Nucleus accumbens (tissue), 56 donors: ENCODE measurements at regions not wholly inside any gene's neighbourhood (a gene's known extent, or its start where the extent isn't known, plus 50 kb on each side); places are given as distances from the start of the nearest gene placed in this dataset.

Experiments
- DNase-seq, 56 donors: peaks; one replicate each; lab custom pipeline; 2025; lab: John Stamatoyannopoulos, UW

DNA sequence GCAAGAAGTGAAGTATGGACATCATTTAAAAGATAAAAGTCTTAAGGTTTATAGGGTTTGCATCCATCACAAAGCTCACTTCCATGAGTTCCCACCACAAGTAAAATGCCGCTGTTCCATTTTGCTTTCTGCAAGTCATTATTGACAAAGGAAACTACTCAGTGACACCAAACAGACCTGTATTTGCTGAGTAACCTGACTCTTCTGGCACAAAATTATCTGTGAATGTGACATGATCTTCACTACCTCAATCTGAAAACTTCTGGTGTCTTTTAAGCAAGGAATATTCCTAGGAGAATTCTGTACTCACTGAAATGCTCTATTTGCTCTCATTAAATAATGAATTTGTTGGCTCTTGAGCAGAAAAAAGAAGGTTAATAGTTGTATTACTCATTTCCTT lies 1077.4 kb upstream of the ADGRL4 start:
- DNase-seq = no peak

DNA sequence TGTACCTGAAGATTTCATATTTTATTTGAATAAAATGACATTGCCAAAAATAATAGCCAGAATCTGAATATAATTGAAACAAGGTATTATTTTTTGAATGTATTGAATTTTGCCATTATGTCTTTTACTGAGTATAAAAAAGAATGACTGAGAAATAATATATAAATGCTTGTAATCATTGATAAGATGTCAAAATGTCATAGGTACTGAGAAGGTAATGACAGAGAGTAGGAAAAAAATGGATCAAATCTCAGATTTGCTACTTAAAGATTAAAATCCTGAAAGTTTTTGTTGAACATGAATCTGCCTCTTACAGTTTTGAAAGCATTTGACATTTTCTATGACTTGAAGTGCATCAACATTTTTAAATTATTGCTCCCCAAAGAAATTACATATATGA lies 1069.9 kb upstream of the ADGRL4 start:
- DNase-seq = no peak

DNA sequence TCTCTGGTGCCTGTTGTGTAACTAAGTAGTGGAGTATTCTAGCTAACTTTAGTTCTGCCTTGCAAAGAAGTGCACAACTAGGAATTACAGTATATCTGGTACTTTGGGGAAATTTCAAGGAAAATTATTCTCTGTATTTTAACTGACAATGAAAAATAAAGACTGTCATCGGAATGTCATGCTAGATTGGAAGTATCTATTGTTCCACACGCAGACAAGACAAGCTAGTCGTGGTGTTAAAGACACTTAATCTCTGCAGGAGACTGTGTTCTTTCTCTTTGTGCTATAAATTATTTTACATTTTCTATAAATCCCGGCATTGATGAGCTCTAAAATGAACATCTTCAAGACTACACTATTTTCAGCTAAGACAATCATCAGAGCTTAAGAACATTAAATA lies 1068.8 kb upstream of the ADGRL4 start:
- no peak for DNase-seq

DNA sequence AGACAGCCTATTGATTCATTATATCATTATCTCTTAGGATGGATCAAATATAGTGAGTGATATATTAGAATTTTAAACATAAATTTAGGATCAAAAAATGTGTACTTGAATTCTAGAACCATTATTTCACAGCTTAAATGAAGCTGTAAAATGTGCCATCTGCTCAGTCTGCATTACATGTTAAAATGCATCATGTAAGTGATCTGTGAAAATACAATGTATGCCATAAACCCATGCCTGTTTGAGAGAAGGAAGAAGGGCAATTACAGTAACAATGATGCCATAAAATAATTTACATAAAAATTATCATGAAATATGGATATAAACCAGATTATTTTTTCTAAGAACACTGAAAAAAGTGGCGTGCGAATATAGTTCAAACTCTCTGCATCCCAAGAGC lies 1066.0 kb upstream of the ADGRL4 start:
- no peak for DNase-seq

DNA sequence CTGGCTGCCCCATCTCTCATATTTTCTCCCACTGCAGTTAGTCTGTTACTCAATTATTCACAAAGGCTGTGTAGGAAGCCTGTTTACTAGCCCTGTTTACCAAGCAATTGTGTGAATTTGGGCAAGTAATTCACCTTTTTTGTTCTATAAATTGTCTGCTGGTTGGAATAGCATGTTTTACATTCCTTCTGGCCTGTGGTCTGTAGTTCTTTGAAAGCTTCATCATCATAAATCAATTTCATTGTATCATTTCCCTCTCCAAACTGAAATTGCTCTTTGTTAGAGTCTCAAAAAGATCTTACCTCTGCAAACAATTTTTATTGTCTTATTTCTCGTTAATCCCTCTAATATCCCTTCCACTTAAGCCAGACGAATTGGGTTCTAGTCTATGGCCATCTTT lies 1059.5 kb upstream of the ADGRL4 start:
- no peak for DNase-seq

DNA sequence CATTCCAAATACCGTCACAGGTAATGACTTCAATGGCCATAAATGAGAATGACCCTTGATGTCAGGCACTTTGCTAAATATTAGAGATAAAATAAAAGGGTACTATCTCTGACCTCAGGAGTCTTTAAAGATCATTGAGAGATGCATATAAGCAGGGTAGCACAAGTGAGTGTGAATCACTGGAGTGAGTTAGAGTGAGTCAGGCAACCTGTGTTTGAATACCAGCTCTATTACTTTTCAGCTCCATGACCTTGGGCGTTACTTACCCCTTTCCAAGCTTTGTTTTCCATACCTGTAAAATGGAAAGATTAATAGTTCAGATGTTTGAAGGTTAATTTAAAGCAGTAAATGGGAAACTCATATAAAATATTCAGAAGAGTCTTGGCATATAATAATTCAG lies 1058.0 kb upstream of the ADGRL4 start:
- no peak for DNase-seq

DNA sequence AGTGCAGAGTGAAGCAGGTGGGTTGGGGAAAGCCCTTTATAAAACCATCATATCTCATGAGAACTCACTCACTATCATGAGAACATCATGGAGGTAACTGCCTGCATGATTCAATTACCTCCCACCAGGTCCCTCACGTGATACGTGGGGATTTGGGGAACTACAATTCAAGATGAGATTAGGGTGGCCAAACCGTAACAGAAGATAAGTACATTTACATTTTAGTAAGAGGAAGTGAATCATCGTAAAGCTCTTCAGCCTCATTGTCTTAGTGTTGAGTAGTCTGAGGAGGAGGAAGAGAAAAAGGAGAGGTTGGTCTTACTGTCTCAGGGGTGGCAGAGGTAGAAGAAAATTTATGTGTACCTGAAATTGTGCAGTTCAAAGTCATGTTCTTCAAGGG lies 1053.4 kb upstream of the ADGRL4 start:
- no peak for DNase-seq

DNA sequence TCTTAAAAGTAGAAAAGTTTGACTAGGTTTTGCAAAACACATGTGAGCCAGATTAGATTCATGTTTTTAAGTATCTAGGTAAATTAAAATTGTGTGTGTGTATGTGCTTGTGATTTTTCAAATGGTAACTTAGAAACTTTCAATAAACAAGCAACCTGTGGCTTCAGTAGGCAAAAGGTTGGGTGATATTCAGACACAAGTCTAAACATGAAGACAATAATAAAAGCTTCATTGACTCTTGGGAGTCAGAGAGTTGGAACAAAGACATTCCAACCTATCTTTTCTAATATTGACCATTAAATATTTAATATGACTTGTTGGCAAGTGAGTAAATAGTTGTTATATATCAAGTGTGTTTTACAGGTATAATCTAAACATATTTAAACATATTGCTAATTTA lies 1049.6 kb upstream of the ADGRL4 start:
- no peak for DNase-seq

DNA sequence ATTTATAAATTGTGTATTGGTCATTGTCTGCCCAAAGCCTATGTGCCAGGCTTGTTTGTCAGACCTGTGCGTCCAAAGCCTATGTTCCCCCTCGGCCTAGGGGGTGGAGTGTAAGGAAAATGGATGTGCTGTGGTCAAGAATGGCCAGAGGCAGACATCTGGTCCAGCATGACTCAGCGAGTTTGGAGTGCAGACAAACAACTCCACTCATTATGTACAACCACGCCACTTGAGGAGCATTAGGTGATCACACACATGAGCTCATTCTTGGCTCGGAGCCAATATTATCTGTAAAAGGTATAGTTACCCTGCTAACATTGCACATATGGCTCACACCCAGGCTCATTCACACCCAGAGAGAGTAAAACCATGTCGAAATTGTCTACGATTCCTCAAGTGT lies 1047.6 kb upstream of the ADGRL4 start:
- no peak for DNase-seq

DNA sequence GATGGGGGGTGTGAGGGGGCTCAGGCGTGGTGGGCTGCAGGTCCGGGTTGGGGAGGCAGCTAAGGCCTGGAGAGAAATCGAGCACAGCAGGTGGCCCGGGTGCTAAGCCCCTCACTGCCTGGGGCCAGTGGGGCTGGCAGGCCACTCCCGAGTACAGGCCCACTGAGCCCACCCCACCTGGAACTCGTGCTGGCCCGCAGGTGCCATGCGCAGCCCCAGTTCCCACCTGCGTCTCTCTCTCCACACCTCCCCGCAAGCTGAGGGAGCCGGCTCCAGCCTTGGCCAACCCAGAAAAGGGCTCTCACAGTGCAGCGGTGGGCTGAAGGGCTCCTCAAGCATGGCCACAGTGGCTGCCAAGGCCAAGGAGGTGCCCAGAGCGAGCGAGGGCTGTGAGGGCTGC lies 1047.1 kb upstream of the ADGRL4 start:
- DNase-seq = no peak

DNA sequence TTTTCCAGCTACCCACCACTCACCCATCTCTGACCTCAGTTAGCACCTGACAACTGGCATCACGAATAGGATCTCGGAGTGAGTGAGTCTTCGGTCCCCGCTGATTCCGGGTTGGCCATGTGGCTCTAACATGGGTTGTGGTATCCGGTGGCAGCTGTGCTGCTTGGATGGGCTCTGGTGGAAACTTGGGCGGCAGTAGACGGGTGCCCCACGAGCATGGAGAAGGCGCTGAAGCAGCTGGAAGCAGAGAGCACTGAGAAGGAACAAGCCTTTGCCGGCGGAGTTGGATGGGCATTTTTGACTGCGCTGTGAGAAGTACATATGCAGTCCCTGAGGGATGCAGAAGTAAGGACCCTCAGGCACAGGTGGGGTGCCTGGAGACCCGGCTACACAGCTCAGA lies 1044.0 kb upstream of the ADGRL4 start:
- DNase-seq = no peak

DNA sequence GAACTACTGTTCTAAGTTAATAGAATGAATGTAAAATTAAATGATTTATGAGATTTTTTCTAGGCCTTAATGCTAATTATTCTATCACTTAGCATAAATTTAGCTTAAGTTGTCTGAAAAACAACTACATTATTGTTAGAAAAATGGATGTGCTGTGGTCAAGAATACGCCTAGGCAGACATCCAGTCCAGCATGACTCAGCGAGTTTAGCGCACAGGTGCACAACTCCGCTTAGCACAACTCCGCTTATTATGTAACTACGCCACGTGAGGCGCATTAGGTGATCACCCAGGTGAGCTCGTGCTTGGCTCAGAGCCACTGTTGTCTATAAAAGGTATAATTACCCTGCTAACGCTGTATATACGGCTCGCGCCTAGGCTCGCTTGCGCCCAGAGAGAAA lies 1043.6 kb upstream of the ADGRL4 start:
- DNase-seq = no peak

DNA sequence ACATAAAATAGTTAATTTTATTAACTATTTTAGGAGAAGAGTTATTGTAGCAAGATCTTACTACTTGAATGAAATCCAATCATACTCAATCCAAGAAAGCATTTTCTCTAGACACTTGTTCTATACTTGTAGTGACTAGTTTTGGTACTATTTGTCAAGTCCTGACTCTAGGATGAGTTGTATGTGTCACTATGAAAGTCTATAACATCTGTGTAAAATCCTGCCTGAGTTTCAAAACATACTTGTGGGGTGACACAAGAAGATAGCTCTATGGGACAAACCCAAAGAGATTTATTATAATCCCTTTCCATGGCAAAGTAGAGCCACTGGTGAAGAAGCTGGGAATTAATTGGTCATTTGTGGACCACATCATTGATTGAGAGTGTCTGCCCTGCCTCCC lies 1042.2 kb upstream of the ADGRL4 start:
- DNase-seq = no peak

DNA sequence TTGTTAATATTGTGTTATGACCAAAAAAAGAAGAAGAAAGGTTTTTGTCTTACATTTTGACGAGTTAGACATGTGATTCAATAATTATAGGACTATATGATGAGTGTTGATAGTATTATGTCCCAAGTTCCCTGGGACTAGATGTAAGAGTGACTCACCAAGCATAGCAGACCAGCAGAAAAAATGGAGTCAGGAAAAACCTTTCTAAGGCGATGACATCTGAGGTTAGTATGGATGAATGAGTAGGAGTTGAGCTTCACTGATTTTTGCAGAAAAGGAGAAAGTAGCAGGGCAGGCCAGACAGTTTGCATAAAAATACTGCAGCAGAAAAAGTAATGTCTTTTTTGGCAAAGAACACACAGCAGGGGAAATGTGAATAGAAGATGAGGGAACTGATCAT lies 1041.3 kb upstream of the ADGRL4 start:
- no peak for DNase-seq

DNA sequence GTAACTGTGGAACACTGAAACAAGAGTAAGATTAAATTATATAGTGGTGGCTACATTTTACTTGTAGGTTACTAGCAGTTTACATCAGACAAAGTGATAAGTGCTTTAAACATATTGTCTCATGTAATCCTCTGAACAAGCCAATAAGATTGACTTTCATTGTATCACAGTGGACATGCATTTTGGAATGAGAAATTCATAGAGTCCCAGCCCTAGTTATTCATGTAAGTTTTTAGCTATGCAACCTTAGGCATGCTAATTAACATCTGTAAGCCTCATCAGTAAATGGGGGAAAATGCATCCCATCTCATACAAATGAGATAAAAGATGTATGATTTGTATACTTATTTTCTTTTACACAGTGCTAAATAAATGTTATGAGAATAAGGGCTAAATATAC lies 1038.1 kb upstream of the ADGRL4 start:
- no peak for DNase-seq

DNA sequence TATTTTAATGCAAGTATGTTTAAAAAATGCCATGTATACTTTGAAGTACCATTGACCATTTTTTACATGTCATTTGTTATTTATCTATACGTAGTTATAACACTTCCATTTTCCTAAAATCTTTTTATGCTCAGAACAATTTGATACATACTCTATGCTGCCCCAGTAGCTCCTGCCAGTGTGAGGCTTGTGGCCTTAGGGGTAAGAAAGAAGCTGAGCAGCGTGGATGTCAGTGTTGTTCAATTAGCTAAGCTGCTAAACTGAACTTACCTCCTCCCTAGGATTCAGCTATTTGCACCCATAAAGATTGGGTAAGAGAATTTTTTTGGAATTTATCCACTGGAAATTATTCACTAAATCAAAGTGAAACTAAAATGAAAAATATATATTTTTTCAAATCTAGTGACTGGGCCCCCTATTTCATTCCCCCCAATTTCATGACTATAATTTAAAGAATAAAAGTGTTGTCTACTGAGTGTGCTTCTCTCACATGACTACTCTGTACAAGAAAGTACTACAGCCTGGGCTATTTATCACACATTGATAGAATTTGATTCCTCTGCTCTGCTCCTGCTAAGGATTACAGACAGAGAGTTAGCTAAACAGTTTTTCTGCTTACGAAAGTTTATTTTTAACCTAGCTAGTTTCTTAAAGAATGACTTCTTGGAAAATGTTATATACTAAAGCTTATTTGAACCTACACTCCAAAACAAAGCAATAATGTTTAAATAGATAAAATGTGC lies 1030.3 kb upstream of the ADGRL4 start:
- no peak for DNase-seq

DNA sequence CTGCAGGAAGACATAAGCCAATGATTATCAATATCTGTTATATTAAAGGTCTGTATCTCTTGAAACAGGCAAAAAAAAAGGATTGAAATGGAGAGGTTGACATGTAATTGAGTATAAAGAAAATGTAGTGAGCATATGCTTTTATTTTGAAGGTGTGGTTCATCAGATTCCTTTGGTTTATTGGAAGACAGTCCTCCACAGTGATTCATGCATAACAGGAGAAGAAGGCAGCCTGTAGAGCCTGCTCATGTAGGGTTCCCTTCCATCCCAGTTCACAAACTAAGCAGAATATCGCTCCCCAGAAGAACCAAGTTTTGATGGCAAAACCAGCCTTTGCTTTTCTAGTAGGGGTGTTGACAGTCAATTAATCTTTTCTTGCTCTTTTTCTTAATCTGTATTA lies 1016.8 kb upstream of the ADGRL4 start:
- DNase-seq = no peak

DNA sequence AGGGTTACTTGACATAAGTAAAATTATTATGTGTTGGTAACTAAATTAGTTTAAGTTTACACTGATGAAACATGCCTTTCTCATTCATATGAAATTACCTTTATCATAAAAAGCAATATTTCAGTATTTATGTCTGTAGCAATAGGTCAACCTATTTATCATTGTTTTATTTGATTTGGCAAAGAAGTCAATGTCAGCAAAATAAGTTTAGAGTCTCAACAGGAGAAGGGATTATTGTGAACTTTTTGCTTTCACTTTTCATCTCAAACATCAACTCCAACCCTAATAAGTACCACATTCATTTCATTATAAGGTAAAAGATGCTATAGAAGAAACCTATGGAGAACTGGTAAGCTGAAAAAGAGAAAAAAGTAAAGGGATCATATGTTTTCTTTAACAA lies 1015.4 kb upstream of the ADGRL4 start:
- DNase-seq = no peak

DNA sequence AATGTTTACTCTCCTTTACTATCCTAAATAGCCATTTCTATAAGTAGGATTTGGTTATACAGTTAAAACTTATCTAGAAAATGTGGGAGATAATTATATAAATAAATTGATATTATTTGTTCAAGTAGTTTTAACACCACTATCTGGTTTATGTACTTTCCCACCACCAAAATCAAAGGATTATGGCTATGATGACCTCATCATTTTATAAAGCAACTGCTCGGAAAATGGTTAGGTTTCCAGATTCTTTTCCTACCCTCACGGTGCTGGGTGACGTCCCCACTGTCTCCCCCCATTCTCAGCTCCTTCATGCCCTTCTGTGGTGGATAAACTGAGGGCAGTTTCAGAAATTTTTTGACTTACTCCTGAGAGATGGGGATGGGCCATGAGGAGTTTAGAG lies 1011.8 kb upstream of the ADGRL4 start:
- no peak for DNase-seq

DNA sequence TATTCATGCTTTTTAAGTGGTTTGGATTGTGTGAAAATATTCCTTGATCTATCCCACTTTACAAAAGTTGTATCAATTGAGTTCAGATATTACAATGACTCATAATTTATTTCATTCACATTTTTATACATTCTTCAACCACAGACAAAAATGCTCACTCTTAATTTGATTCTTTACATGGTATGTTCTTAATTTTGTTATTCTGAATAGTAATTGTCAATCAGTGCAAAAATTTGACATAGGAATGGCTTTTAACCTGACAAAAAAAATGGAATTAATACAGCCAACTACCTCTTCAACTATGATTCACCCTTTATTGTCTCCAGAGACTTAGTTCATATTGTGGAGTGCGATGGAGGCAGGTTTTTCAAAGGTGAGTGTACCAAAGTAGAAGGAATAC lies 1002.4 kb upstream of the ADGRL4 start:
- DNase-seq = no peak

DNA sequence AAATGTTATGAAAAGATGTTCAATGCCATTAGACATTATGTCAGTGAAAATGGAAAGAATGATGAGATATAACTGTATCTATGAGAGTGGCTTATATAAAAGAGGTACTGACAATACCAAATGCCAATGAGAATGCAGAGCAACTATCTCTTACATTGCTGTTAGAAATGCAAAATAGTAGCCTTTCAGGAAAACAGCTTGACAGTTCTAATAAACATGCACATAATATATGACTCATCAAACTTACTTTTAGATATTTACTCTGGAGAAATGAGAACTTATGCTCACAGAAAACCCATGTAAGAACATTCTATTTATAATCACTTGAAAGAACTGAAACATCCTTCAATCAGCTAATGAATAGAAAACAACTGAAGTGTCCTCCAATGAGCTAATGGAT lies 996.7 kb upstream of the ADGRL4 start:
- DNase-seq = no peak

DNA sequence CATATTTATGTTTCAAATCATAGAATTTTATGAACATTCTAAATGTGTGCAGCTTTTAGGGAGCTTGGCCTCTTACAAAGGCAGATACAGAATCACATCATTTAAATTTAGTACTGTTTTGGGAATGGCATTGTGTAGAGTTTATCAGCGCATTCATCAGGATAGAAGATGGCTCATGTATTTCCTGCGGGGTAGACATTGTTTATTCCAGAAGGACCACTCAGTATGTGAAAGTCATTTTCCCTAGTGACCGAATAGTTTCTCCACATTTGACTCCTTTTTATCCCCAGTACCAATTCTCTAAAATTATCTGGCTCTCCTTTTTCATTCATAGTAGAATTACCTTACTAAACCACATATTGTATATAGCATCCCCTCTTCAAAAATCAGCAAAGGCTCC lies 981.9 kb upstream of the ADGRL4 start:
- DNase-seq = no peak

DNA sequence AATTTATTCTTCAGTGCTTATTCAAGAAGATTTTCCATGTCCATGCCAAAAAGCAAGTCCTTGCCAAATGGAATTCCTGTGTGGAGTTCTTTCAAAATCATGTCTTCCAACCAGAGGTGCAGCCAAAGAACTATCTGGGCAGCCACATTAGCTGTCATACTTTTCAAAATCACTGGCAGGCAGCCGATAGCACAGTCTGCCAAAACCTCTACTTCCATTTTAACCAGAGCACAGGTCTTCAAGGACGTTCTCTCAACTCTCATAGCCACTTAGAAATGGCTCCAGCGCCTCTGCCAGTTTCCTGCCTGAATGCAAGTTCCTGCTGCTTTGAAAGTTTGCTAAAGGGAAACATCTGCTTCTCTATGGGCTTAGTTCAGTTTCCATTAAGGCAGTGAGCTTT lies 975.7 kb upstream of the ADGRL4 start:
- peak in 32 of 56 donors; percentile 1 to 64 (median 20) for DNase-seq
